Tibial nerve (tissue), 4 donors: ENCODE measurements at regions not wholly inside any gene's neighbourhood (a gene's known extent, or its start where the extent isn't known, plus 50 kb on each side); places are given as distances from the start of the nearest gene placed in this dataset.

Experiments used
- DNase-seq, 2 donors: peaks; one replicate each; pipeline ENCODE4 v3.0.0-alpha.2; 2019; ENCODE audit warnings: low spot score in 2 of 2
- H3K27ac ChIP-seq, 4 donors: fragments of 200-600 bp; sonication (generic) in 3 of 4; one replicate each; pipeline ENCODE4 v1.5.1; 2017 to 2019; ENCODE audit warnings: mild to moderate bottlenecking in 1 of 4
- H3K27me3 ChIP-seq, 2 donors: fragments of 200-600 bp; sonication (generic) in 1 of 2; one replicate each; pipeline versions ENCODE4 v1.5.1 to v1.6.0; 2017 to 2019
- H3K36me3 ChIP-seq, 3 donors: fragments of 200-600 bp; sonication (generic); one replicate each; pipeline ENCODE4 v1.5.1; 2018 to 2019
- H3K4me1 ChIP-seq, 4 donors: fragments of 200-600 bp; sonication (generic) in 3 of 4; one replicate each; pipeline ENCODE4 v1.5.1; 2017 to 2019
- H3K4me3 ChIP-seq, 4 donors: fragments of 200-600 bp; sonication (generic) in 3 of 4; one replicate each; pipeline ENCODE4 v1.5.1; 2017 to 2019; ENCODE audit warnings: mild to moderate bottlenecking in 1 of 4, moderate library complexity in 1 of 4
- H3K9me3 ChIP-seq, 4 donors: fragments of 200-600 bp; sonication (generic) in 3 of 4; one replicate each; pipeline ENCODE4 v1.5.1; 2017 to 2019
- CTCF ChIP-seq, 5 experiments: fragments of 200-600 bp in 3 of 5; fragments of 450-650 bp in 2 of 5; sonication (generic) in 3 of 5; IDR thresholded peaks; one replicate each; pipeline ENCODE4 v1.5.1; 2016 to 2019; ENCODE audit warnings: antibody characterized with exemption in 5 of 5, mild to moderate bottlenecking in 3 of 5, moderate library complexity in 2 of 5
- EP300 ChIP-seq, 2 donors: sonication (generic); formaldehyde crosslinking; IDR thresholded peaks; one replicate each; pipeline ENCODE4 v1.6.1; 2017; ENCODE audit warnings: antibody characterized with exemption in 2 of 2, mild to moderate bottlenecking in 1 of 2
- POLR2A ChIP-seq, 2 donors: fragments of 450-650 bp; IDR thresholded peaks; one replicate each; pipeline ENCODE4 v1.6.1; 2017; ENCODE audit warnings: antibody characterized with exemption in 2 of 2, mild to moderate bottlenecking in 2 of 2, moderate library complexity in 2 of 2
- WGBS, 2 donors: methylation state at CpG; one replicate each; pipeline ENCODE4 v1.1.5; 2018; 5-methylcytosine and 5-hydroxymethylcytosine counted together

GRCh38 chr15:37693926-37694325, 240.5 kb upstream of the TMCO5A start:
- TF ChIP-seq POLR2A (IDR thresholded peaks at IDR 0.05) (no peak), CTCF (IDR thresholded peaks at IDR 0.05) (no peak), EP300 (IDR thresholded peaks at IDR 0.05) (no peak)
- no peak overlapping the region for H3K4me3 ChIP-seq
- no peaks in the 10 kb centered on the region for H3K4me1 ChIP-seq
- no peaks in the 10 kb centered on the region for H3K27me3 ChIP-seq
- no peaks in the 10 kb centered on the region for H3K36me3 ChIP-seq
- H3K27ac ChIP-seq, result no peak overlapping the region
- no peak for DNase-seq
- H3K9me3 ChIP-seq, result peaks cover 0 to 9% (median 2%) of the 10 kb centered on the region in 4 donors
- 76 to 83% methylated on average over 3 of the region's 3 CpGs for WGBS, 2 donors

- H3K9me3 ChIP-seq, result no peaks in the 10 kb centered on the region
- H3K27me3 ChIP-seq, result no peaks in the 10 kb centered on the region
Observed at GRCh38 chr15:37695719-37696118, 238.7 kb upstream of the TMCO5A start.

GRCh38 chr15:37698679-37699078, 235.8 kb upstream of the TMCO5A start:
- Histone ChIP-seq H3K36me3 (no peaks in the 10 kb centered on the region), H3K4me3 (no peak overlapping the region), H3K9me3 (no peaks in the 10 kb centered on the region), H3K27me3 (no peaks in the 10 kb centered on the region), H3K4me1 (no peaks in the 10 kb centered on the region), H3K27ac (no peak overlapping the region)
- 76 to 84% methylated on average over 3 of the region's 3 CpGs for WGBS, 2 donors
- TF ChIP-seq EP300 (IDR thresholded peaks at IDR 0.05) (no peak), CTCF (IDR thresholded peaks at IDR 0.05) (no peak), POLR2A (IDR thresholded peaks at IDR 0.05) (no peak)
- DNase-seq, result no peak

More at GRCh38 chr15:37695719-37696118, 238.7 kb upstream of the TMCO5A start:
- Histone ChIP-seq H3K4me1 (no peaks in the 10 kb centered on the region), H3K27ac (no peak overlapping the region), H3K4me3 (no peak overlapping the region), H3K36me3 (no peaks in the 10 kb centered on the region)
- TF ChIP-seq EP300 (IDR thresholded peaks at IDR 0.05), result no peak
- no peak for TF ChIP-seq POLR2A (IDR thresholded peaks at IDR 0.05)
- no peak for TF ChIP-seq CTCF (IDR thresholded peaks at IDR 0.05)
- no peak for DNase-seq

- no peak for TF ChIP-seq EP300 (IDR thresholded peaks at IDR 0.05)
- no peak for TF ChIP-seq CTCF (IDR thresholded peaks at IDR 0.05)
- no peak for TF ChIP-seq POLR2A (IDR thresholded peaks at IDR 0.05)
- no peaks in the 10 kb centered on the region for H3K36me3 ChIP-seq
- no peaks in the 10 kb centered on the region for H3K27me3 ChIP-seq
- H3K27ac ChIP-seq, result no peak overlapping the region
- H3K9me3 ChIP-seq, result no peaks in the 10 kb centered on the region
- H3K4me1 ChIP-seq, result no peaks in the 10 kb centered on the region
- H3K4me3 ChIP-seq, result no peak overlapping the region
- WGBS, 2 donors, result 94 to 100% methylated on average over 1 of the region's 1 CpG
- DNase-seq, result no peak
Observed at GRCh38 chr15:37701230-37701629, 233.2 kb upstream of the TMCO5A start.

- peaks cover 0 to 12% (median 0%) of the 10 kb centered on the region in 4 donors for H3K9me3 ChIP-seq
- WGBS, 2 donors, result 81 to 82% methylated on average over 1 of the region's 1 CpG
- no peaks in the 10 kb centered on the region for H3K36me3 ChIP-seq
- TF ChIP-seq POLR2A (IDR thresholded peaks at IDR 0.05), result no peak
- no peak for TF ChIP-seq EP300 (IDR thresholded peaks at IDR 0.05)
- TF ChIP-seq CTCF (IDR thresholded peaks at IDR 0.05), result no peak
- no peak for DNase-seq
- no peaks in the 10 kb centered on the region for H3K4me1 ChIP-seq
- H3K27me3 ChIP-seq, result no peaks in the 10 kb centered on the region
- no peak overlapping the region for H3K27ac ChIP-seq
- H3K4me3 ChIP-seq, result no peak overlapping the region
Observed at GRCh38 chr15:37709669-37710068, 224.8 kb upstream of the TMCO5A start.
